T-cell (primary cell): ENCODE measurements at regions not wholly inside any gene's neighbourhood (a gene's known extent, or its start where the extent isn't known, plus 50 kb on each side); places are given as distances from the start of the nearest gene placed in this dataset.

Source experiments
- ATAC-seq, 4 experiments: fragments of 200-7000 bp in 3 of 4; fragments of 150-1000 bp in 1 of 4; cut with Tn5 transposase; replicated peaks in 1 of 4; 1 replicate in 3 of 4; 2 replicates in 1 of 4; pipeline ENCODE4 v1.10.0; 2021; ENCODE audit warnings: moderate library complexity in 3 of 4, mild to moderate bottlenecking in 2 of 4, moderate number of reproducible peaks in 1 of 4
- CTCF ChIA-PET, 2 donors: fragments of 300-600 bp; sonication (Branson Sonifier 250); formaldehyde crosslinking; loops; one replicate each; lab custom pipeline; 2022; ENCODE audit warnings: antibody characterized with exemption in 2 of 2; lab: Charles Lee
- POLR2A ChIA-PET, 2 donors: fragments of 300-600 bp; sonication (Branson Sonifier 250); formaldehyde crosslinking; loops; one replicate each; lab custom pipeline; 2022; ENCODE audit warnings: antibody characterized with exemption in 2 of 2; lab: Charles Lee
- DNase-seq, 35 experiments: peaks; one replicate each; pipeline versions ENCODE4 v3.0.0 to v3.0.0-alpha.2; 2013 to 2023
- H3K27ac ChIP-seq: one replicate; pipeline ENCODE4 v1.5.1; 2013; ENCODE audit warnings: low read length
- H3K27me3 ChIP-seq, 2 experiments: replicated peaks in 1 of 2; 1 replicate in 1 of 2; 2 replicates in 1 of 2; pipeline versions ENCODE4 v1.6.1 to v1.7.0; 2013; ENCODE audit warnings: low read length in 1 of 2, mixed read lengths in 1 of 2; ENCODE audit not compliant: control insufficient read depth in 2 of 2, insufficient read depth in 2 of 2; ENCODE audit errors: extremely low read depth in 1 of 2
- H3K36me3 ChIP-seq, 2 donors: 1 replicate in 1 of 2; 2 replicates in 1 of 2; pipeline versions ENCODE4 v1.6.1 to v1.7.0; 2013; ENCODE audit warnings: low read length in 1 of 2; ENCODE audit not compliant: control insufficient read depth in 2 of 2, insufficient read depth in 1 of 2; ENCODE audit errors: extremely low read depth in 1 of 2
- H3K4me1 ChIP-seq, 2 experiments: 1 replicate in 1 of 2; 2 replicates in 1 of 2; pipeline versions ENCODE4 v1.6.1 to v1.7.0; 2013; ENCODE audit warnings: low read length in 2 of 2, mixed read lengths in 1 of 2; ENCODE audit not compliant: insufficient read depth in 2 of 2, control insufficient read depth in 1 of 2; ENCODE audit errors: extremely low read depth in 1 of 2
- H3K4me3 ChIP-seq, 2 donors: 1 replicate in 1 of 2; 2 replicates in 1 of 2; pipeline versions ENCODE4 v1.5.1 to v1.7.0; 2013; ENCODE audit warnings: mild to moderate bottlenecking in 2 of 2, low read length in 1 of 2, moderate library complexity in 1 of 2; ENCODE audit not compliant: control insufficient read depth in 1 of 2; ENCODE audit errors: extremely low read depth in 1 of 2
- H3K9me3 ChIP-seq: 2 replicates; pipeline ENCODE4 v1.7.0; 2013
- H3K27ac Mint-ChIP-seq, 2 donors: one replicate each; pipeline ENCODE4 v1.8.0; 2020 to 2021; ENCODE audit warnings: mild to moderate bottlenecking in 2 of 2, mixed read lengths in 2 of 2
- H3K27me3 Mint-ChIP-seq, 2 donors: one replicate each; pipeline ENCODE4 v1.8.0; 2021 to 2022; ENCODE audit warnings: mixed read lengths in 2 of 2
- H3K36me3 Mint-ChIP-seq: one replicate; pipeline ENCODE4 v1.8.0; 2021; ENCODE audit warnings: mixed read lengths
- H3K4me1 Mint-ChIP-seq, 3 donors: one replicate each; pipeline ENCODE4 v1.8.0; 2020 to 2022; ENCODE audit warnings: mixed read lengths in 3 of 3, mild to moderate bottlenecking in 1 of 3
- H3K4me3 Mint-ChIP-seq, 3 donors: one replicate each; pipeline ENCODE4 v1.8.0; 2020 to 2022; ENCODE audit warnings: mild to moderate bottlenecking in 3 of 3, mixed read lengths in 3 of 3, moderate library complexity in 3 of 3
- H3K9me3 Mint-ChIP-seq, 3 donors: one replicate each; pipeline ENCODE4 v1.8.0; 2020 to 2022; ENCODE audit warnings: mixed read lengths in 3 of 3
- WGBS: methylation state at CpG from one replicate; pipeline ENCODE4 v1.1.5; 2013; ENCODE audit warnings: missing lambda C conversion rate; ENCODE audit not compliant: insufficient coverage; 5-methylcytosine and 5-hydroxymethylcytosine counted together

GRCh38 chr5:101878190-101878589 is 417.9 kb downstream of the SLCO4C1 start:
- DNase-seq (no peak), ATAC-seq (no peak)
- no peak overlapping the region for H3K27ac ChIP-seq
- POLR2A ChIA-PET = no interaction called here
- WGBS = 27% methylated on average over 2 of the region's 2 CpGs
- Mint-ChIP-seq H3K36me3 (no peaks in the 10 kb centered on the region), H3K27ac (no peak overlapping the region), H3K4me3 (no peak overlapping the region), H3K9me3 (no peaks in the 10 kb centered on the region), H3K27me3 (no peaks in the 10 kb centered on the region), H3K4me1 (no peaks in the 10 kb centered on the region)
- no peaks in the 10 kb centered on the region for H3K27me3 ChIP-seq
- H3K36me3 ChIP-seq = no peaks in the 10 kb centered on the region
- no peaks in the 10 kb centered on the region for H3K4me1 ChIP-seq
- CTCF ChIA-PET = no interaction called here
- no peaks in the 10 kb centered on the region for H3K9me3 ChIP-seq
- H3K4me3 ChIP-seq = no peak overlapping the region

- Mint-ChIP-seq H3K27ac (no peak overlapping the region), H3K9me3 (no peaks in the 10 kb centered on the region), H3K4me3 (no peak overlapping the region), H3K4me1 (no peaks in the 10 kb centered on the region), H3K27me3 (no peaks in the 10 kb centered on the region), H3K36me3 (no peaks in the 10 kb centered on the region)
- Histone ChIP-seq H3K4me1 (no peaks in the 10 kb centered on the region), H3K27me3 (no peaks in the 10 kb centered on the region), H3K4me3 (no peak overlapping the region), H3K36me3 (no peaks in the 10 kb centered on the region), H3K27ac (no peak overlapping the region), H3K9me3 (no peaks in the 10 kb centered on the region)
- ATAC-seq = no peak
- no peak for DNase-seq
- POLR2A ChIA-PET = no interaction called here
- CTCF ChIA-PET = no interaction called here
- 83% methylated on average over 1 of the region's 1 CpG for WGBS
Observed at GRCh38 chr5:101877451-101877850, 418.6 kb downstream of the SLCO4C1 start.

GRCh38 chr5:101866473-101866872 is 429.6 kb downstream of the SLCO4C1 start:
- H3K27ac Mint-ChIP-seq = no peak overlapping the region
- POLR2A ChIA-PET = no interaction called here
- ATAC-seq (no peak), DNase-seq (no peak)
- H3K27me3 ChIP-seq = no peaks in the 10 kb centered on the region
- no peak overlapping the region for H3K27ac ChIP-seq
- H3K4me1 Mint-ChIP-seq = no peaks in the 10 kb centered on the region
- no CpG with 5 or more reads among the region's 1 CpG for WGBS
- H3K9me3 Mint-ChIP-seq = peaks cover 0 to 18% (median 3%) of the 10 kb centered on the region in 3 donors
- no peaks in the 10 kb centered on the region for H3K27me3 Mint-ChIP-seq
- CTCF ChIA-PET = no interaction called here
- H3K4me1 ChIP-seq = no peaks in the 10 kb centered on the region
- H3K4me3 ChIP-seq = no peak overlapping the region
- no peaks in the 10 kb centered on the region for H3K36me3 ChIP-seq
- no peaks in the 10 kb centered on the region for H3K36me3 Mint-ChIP-seq
- no peaks in the 10 kb centered on the region for H3K9me3 ChIP-seq
- no peak overlapping the region for H3K4me3 Mint-ChIP-seq

GRCh38 chr5:101860563-101860962 is 435.5 kb downstream of the SLCO4C1 start:
- no peak overlapping the region for H3K4me3 ChIP-seq
- no peak overlapping the region for H3K27ac ChIP-seq
- Mint-ChIP-seq H3K4me3 (no peak overlapping the region), H3K4me1 (no peaks in the 10 kb centered on the region), H3K27ac (no peak overlapping the region), H3K9me3 (peaks cover 0 to 19% (median 6%) of the 10 kb centered on the region in 3 donors), H3K36me3 (no peaks in the 10 kb centered on the region), H3K27me3 (no peaks in the 10 kb centered on the region)
- ChIA-PET CTCF (no interaction called here), POLR2A (no interaction called here)
- no peaks in the 10 kb centered on the region for H3K36me3 ChIP-seq
- H3K4me1 ChIP-seq = no peaks in the 10 kb centered on the region
- H3K27me3 ChIP-seq = no peaks in the 10 kb centered on the region
- no peaks in the 10 kb centered on the region for H3K9me3 ChIP-seq
- 69% methylated on average over 3 of the region's 6 CpGs for whole genome bisulfite sequencing
- ATAC-seq (no peak), DNase-seq (no peak)

GRCh38 chr5:101860145-101860544 is 435.9 kb downstream of the SLCO4C1 start:
- CTCF ChIA-PET = no interaction called here
- H3K27me3 Mint-ChIP-seq = no peaks in the 10 kb centered on the region
- 86% methylated on average over 6 of the region's 10 CpGs for WGBS

GRCh38 chr5:101846496-101846895 is 449.6 kb downstream of the SLCO4C1 start:
- Histone ChIP-seq H3K27me3 (no peaks in the 10 kb centered on the region), H3K4me3 (no peak overlapping the region), H3K27ac (no peak overlapping the region), H3K36me3 (no peaks in the 10 kb centered on the region), H3K4me1 (no peaks in the 10 kb centered on the region), H3K9me3 (no peaks in the 10 kb centered on the region)
- DNase-seq (no peak), ATAC-seq (no peak)
- no peak overlapping the region for H3K4me3 Mint-ChIP-seq
- no peaks in the 10 kb centered on the region for H3K4me1 Mint-ChIP-seq
- POLR2A ChIA-PET = interaction anchor here in 1 of 2 donors (0.5 kb wide), 1 partner anchor 1942 kb away, joined by 3 read pairs; no protein-coding TSS in a partner anchor
- no peaks in the 10 kb centered on the region for H3K27me3 Mint-ChIP-seq
- peaks cover 0 to 23% (median 7%) of the 10 kb centered on the region in 3 donors for H3K9me3 Mint-ChIP-seq
- CTCF ChIA-PET = no interaction called here
- no peak overlapping the region for H3K27ac Mint-ChIP-seq
- H3K36me3 Mint-ChIP-seq = no peaks in the 10 kb centered on the region

More at GRCh38 chr5:101860145-101860544, 435.9 kb downstream of the SLCO4C1 start:
- POLR2A ChIA-PET = no interaction called here
- Mint-ChIP-seq H3K27ac (no peak overlapping the region), H3K9me3 (peaks cover 0 to 19% (median 6%) of the 10 kb centered on the region in 3 donors), H3K4me1 (no peaks in the 10 kb centered on the region), H3K4me3 (no peak overlapping the region), H3K36me3 (no peaks in the 10 kb centered on the region)
- DNase-seq = no peak
- no peak for ATAC-seq
- H3K36me3 ChIP-seq = no peaks in the 10 kb centered on the region
- no peaks in the 10 kb centered on the region for H3K27me3 ChIP-seq
- H3K4me1 ChIP-seq = no peaks in the 10 kb centered on the region
- H3K27ac ChIP-seq = no peak overlapping the region
- no peak overlapping the region for H3K4me3 ChIP-seq
- no peaks in the 10 kb centered on the region for H3K9me3 ChIP-seq

- H3K4me3 Mint-ChIP-seq = no peak overlapping the region
- no peak for DNase-seq
- no peak overlapping the region for H3K27ac ChIP-seq
Observed at GRCh38 chr5:101843055-101843454, 453.0 kb downstream of the SLCO4C1 start.

More at GRCh38 chr5:101843055-101843454, 453.0 kb downstream of the SLCO4C1 start:
- no CpG with 5 or more reads among the region's 1 CpG for WGBS
- Histone ChIP-seq H3K9me3 (no peaks in the 10 kb centered on the region), H3K4me1 (no peaks in the 10 kb centered on the region), H3K27me3 (no peaks in the 10 kb centered on the region), H3K4me3 (no peak overlapping the region), H3K36me3 (no peaks in the 10 kb centered on the region)
- no peaks in the 10 kb centered on the region for H3K36me3 Mint-ChIP-seq
- H3K27ac Mint-ChIP-seq = no peak overlapping the region
- ChIA-PET POLR2A (no interaction called here), CTCF (no interaction called here)
- no peak for ATAC-seq
- H3K27me3 Mint-ChIP-seq = no peaks in the 10 kb centered on the region
- no peaks in the 10 kb centered on the region for H3K4me1 Mint-ChIP-seq
- H3K9me3 Mint-ChIP-seq = peaks cover 0 to 19% (median 7%) of the 10 kb centered on the region in 3 donors
